ENCODE measurements at regions not wholly inside any gene's neighbourhood (a gene's known extent, or its start where the extent isn't known, plus 50 kb on each side); places are given as distances from the start of the nearest gene placed in this dataset.

DNA sequence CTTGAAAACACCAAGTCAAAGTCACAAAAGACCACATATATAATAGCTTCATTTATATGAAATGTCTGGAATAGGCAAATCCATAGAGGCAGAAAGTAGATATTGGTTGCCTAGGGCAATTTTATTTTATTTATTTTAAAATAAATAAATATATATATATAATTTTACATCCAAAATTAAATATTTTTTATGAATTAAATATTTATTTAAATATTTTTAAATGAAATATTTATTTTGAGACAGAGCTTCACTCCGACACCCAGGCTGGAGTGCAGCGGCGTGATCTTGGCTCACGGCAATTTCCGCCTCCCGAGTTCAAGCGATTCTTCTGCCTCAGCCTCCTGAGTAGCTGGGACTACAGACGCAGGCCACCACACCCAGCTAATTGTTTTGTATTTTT, 58.9 kb upstream of the ATG10 start:
- TF ChIP-seq, protein P1, sequence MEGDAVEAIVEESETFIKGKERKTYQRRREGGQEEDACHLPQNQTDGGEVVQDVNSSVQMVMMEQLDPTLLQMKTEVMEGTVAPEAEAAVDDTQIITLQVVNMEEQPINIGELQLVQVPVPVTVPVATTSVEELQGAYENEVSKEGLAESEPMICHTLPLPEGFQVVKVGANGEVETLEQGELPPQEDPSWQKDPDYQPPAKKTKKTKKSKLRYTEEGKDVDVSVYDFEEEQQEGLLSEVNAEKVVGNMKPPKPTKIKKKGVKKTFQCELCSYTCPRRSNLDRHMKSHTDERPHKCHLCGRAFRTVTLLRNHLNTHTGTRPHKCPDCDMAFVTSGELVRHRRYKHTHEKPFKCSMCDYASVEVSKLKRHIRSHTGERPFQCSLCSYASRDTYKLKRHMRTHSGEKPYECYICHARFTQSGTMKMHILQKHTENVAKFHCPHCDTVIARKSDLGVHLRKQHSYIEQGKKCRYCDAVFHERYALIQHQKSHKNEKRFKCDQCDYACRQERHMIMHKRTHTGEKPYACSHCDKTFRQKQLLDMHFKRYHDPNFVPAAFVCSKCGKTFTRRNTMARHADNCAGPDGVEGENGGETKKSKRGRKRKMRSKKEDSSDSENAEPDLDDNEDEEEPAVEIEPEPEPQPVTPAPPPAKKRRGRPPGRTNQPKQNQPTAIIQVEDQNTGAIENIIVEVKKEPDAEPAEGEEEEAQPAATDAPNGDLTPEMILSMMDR (conservative IDR thresholded peaks at IDR 0.05 in 1 of 2, IDR thresholded peaks at IDR 0.05 in 1 of 2; ENCODE audit: extremely low read depth in 1 of 2, insufficient read depth in 1 of 2, low read depth in 1 of 2, low read length in 2 of 2), result no peak
- no peak for TF ChIP-seq EZH2 (IDR thresholded peaks at IDR 0.05; ENCODE audit: borderline replicate concordance, low read length)

All from mammary epithelial cell (primary cell).